HAP-1 (cell line): ENCODE measurements at regions not wholly inside any gene's neighbourhood (a gene's known extent, or its start where the extent isn't known, plus 50 kb on each side); places are given as distances from the start of the nearest gene placed in this dataset.

Experiments
- DNase-seq, 2 experiments: peaks; one replicate each; pipeline ENCODE4 v3.0.0-alpha.2; 2016 to 2020; ENCODE audit warnings: low spot score in 2 of 2
- H3K27me3 ChIP-seq: fragments of 250-450 bp; sonication (Bioruptor Pico); 2 replicates; pipeline ENCODE4 v1.5.1; 2020; ENCODE audit warnings: low read depth, mild to moderate bottlenecking, moderate library complexity
- H3K36me3 ChIP-seq: fragments of 250-450 bp; sonication (Bioruptor Pico); replicated peaks from 2 replicates; pipeline ENCODE4 v1.5.1; 2020; ENCODE audit warnings: mild to moderate bottlenecking
- H3K4me1 ChIP-seq: fragments of 250-450 bp; sonication (Bioruptor Pico); 2 replicates; pipeline ENCODE4 v1.5.1; 2020; ENCODE audit warnings: mild to moderate bottlenecking
- H3K4me3 ChIP-seq: fragments of 250-450 bp; sonication (Bioruptor Pico); 2 replicates; pipeline ENCODE4 v1.5.1; 2020; ENCODE audit warnings: mild to moderate bottlenecking, moderate library complexity
- H3K9me3 ChIP-seq: fragments of 250-450 bp; sonication (Bioruptor Pico); 2 replicates; pipeline ENCODE4 v1.5.1; 2020; ENCODE audit warnings: mild to moderate bottlenecking, moderate library complexity
- in situ Hi-C: fragments of 300-500 bp; cut with MboI; formaldehyde crosslinking; loops from 3 replicates; pipeline ENCODE4 v1.14.3; 2020; ENCODE audit warnings: low sequenced_read_pairs, inconsistent platforms, mixed read lengths

DNA sequence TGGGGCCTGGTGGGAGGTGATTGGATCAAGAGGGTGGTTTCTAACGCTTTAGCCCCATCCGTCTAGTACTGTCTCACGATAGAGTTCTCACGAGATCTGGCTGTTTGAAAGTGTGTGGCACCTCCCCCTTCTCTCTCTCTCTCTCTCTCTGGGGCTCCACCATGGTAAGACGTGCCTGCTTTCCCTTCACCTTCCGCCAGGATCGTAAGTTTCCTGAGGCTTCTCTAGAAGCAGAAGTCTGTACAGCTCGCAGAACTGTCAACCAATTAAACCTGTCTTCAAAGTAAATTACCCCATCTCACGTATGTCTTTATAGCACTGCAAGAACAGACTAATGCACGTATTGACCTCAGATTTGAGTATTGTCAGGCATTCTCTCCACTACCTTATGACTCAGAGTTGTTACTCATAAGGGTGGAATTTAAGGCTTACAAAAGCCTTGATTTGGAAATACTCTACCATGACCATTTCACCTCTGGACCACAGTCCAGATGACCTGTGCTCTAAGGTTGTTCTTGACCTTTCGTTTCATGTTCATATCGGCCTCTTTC is 99.5 kb upstream of the AGAP1 start:
- Histone ChIP-seq H3K27me3 (no peaks in the 10 kb centered on the region), H3K4me3 (no peak overlapping the region), H3K4me1 (no peaks in the 10 kb centered on the region), H3K9me3 (no peaks in the 10 kb centered on the region; the same call in 1 of the 2 replicates), H3K36me3 (no peaks in the 10 kb centered on the region)
- in situ Hi-C loops: no loop called here
- DNase-seq: no peak

DNA sequence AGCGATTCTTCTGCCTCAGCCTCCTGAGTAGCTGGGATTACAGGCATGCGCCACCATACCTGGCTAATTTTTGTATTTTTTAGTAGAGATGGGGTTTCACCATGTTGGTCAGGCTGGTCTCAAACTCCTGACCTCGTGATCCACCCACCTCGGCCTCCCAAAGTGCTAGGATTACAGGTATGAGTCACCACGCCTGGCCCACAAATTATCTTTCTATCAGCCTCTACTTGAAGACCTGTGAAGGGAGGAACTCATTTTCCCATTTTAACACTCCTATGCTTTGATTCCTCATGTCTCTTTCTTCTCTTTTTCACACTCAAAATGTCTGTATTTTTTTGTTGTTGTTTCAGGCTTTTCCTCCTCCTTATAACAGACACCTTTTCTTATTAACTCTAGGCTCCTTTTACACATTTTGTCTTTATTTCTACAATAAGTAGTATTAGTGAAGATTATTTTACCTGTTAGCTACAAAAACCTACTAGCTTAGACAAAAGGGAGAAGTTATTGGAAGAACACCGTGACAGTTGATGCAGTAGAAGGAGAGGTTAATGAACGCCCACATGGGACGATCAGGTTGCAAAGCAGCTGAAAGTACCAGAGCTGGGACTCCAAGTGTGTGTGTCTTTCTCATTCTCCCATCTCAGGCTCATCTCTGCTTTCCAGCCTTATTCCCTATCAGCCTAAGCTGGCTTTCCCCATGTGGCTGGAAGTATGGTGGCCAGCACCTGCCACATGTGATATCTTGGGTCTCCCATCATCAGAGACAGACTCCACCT is 97.6 kb upstream of the AGAP1 start:
- no peaks in the 10 kb centered on the region for H3K36me3 ChIP-seq
- no peak for DNase-seq
- in situ Hi-C loops: no loop called here
- no peaks in the 10 kb centered on the region for H3K27me3 ChIP-seq
- no peak overlapping the region for H3K4me3 ChIP-seq
- no peaks in the 10 kb centered on the region for H3K4me1 ChIP-seq
- H3K9me3 ChIP-seq: no peaks in the 10 kb centered on the region; the same call in 1 of the 2 replicates

DNA sequence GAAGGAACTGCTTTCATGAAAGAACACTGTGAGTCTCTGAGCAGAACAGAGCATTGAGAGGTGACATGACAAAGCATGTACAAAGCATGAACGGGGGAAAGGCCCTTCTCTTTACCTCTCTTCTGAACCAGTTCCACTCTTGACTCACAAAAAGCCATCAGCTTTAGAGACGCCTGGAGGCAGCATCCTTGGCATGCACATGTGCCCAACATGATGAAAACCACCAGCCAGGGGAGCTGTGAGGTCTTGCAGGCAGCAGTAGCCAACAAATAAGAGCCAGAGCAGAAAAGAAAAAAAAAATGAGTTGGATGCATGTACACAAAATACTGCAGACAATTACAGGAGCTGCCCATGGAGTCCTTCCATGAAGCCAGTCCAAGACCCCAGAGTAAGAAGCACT is 95.5 kb upstream of the AGAP1 start:
- H3K36me3 ChIP-seq: no peaks in the 10 kb centered on the region
- in situ Hi-C loops: no loop called here
- H3K4me3 ChIP-seq: no peak overlapping the region
- H3K4me1 ChIP-seq: no peaks in the 10 kb centered on the region
- no peak for DNase-seq
- no peaks in the 10 kb centered on the region for H3K27me3 ChIP-seq
- no peaks in the 10 kb centered on the region for H3K9me3 ChIP-seq

DNA sequence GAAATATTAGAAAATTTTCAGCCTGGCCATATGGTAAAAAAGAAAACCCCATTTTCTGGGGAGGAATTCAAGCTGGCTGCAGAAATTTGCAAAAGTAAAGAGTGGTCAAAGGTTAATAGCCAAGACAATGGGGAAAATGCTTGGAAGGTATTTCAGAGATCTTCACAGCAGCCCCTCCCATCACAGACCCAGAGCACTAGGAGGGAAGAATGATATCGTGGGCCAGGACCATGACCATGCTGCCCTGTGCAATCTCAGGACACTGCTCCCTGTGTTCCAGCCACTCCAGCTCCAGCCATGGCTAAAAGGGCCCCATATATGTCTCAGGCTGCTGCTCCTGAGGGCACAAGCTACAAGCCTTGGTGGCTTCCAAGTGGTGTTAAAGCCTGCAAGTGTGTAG is 93.9 kb upstream of the AGAP1 start:
- H3K36me3 ChIP-seq: no peaks in the 10 kb centered on the region
- no peaks in the 10 kb centered on the region for H3K4me1 ChIP-seq
- no peaks in the 10 kb centered on the region for H3K27me3 ChIP-seq
- no peak for DNase-seq
- no peak overlapping the region for H3K4me3 ChIP-seq
- in situ Hi-C loops: no loop called here
- no peaks in the 10 kb centered on the region for H3K9me3 ChIP-seq

DNA sequence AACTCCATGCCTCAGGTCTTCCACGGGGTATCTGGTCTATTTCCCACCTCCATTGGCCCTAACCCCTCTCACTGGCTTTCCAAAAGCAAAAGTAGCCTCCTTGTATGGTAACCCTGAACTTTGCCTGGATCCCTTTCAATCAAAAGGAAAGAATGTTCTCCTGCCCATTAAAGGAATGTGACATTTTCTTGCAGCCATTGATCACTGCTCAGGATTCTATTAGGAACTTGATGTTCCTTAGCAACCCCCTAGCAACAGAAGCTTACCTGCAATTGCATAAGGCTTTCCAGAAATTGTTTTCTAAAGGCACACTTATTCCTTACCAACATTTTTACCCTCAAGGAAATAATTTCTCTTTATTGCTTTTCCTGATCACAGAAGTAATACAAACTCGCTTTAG is 91.4 kb upstream of the AGAP1 start:
- Histone ChIP-seq H3K9me3 (no peaks in the 10 kb centered on the region), H3K4me3 (no peak overlapping the region), H3K36me3 (no peaks in the 10 kb centered on the region), H3K27me3 (no peaks in the 10 kb centered on the region), H3K4me1 (no peaks in the 10 kb centered on the region)
- in situ Hi-C loops: no loop called here
- no peak for DNase-seq

DNA sequence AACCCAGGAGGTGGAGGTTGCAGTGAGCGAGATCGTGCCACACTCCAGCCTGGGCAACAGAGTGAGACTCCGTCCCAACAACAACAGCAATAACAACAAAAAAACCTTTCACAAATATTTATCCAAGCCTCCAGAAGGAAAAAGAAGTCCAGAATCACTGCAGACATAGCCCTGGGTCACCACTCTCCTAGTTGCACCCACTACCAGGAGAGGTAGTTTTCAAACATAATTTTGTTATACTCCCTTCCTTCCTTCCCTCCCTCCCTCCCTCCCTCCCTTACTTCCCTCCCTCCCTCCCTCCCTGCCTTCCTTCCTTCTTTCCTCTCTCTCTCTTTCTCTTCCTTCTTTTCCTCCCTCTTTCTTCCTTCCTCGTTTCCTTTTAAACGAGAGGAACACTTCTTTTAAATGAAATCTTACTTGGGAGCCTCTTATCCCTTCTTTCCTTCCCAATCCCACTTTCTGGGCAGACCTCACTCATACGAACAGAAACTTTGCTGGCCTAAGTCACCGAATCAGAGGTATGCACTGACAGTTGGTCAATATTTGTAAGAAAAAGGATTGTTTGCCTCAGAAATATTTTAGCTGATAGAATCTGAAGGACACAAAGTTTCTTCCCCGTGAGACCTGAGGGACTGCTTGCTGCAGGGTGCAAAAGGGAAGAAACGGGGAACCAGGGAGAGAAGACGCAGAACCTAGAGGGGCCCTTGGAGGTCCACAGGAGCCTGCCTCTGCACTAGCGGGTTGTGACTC is 88.1 kb upstream of the AGAP1 start:
- no peaks in the 10 kb centered on the region for H3K27me3 ChIP-seq
- DNase-seq: no peak
- no peaks in the 10 kb centered on the region for H3K4me1 ChIP-seq
- H3K36me3 ChIP-seq: no peaks in the 10 kb centered on the region
- H3K4me3 ChIP-seq: no peak overlapping the region
- H3K9me3 ChIP-seq: no peaks in the 10 kb centered on the region
- in situ Hi-C loops: no loop called here

DNA sequence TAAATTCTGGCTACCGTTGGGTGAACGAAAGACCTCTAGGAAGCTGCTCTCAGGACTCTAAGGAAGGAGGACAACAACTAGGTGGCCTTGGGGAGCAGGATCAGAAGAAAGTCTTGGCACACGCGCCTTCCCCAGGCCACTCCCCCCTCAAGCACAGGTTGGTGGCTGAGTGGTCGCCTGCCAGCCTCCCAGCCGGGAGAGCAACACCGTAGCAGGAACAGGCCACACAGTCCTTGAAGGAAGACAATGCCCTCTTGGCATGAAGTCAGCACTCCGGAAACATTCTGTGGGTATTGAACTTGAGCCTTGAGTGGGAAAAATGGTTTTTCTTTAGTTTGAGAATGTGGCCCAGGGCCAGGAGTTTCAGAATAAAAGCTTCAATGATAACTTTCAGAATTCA is 87.4 kb upstream of the AGAP1 start:
- Histone ChIP-seq H3K27me3 (no peaks in the 10 kb centered on the region), H3K36me3 (no peaks in the 10 kb centered on the region), H3K9me3 (no peaks in the 10 kb centered on the region), H3K4me1 (no peaks in the 10 kb centered on the region), H3K4me3 (no peak overlapping the region)
- no peak for DNase-seq
- in situ Hi-C loops: no loop called here

DNA sequence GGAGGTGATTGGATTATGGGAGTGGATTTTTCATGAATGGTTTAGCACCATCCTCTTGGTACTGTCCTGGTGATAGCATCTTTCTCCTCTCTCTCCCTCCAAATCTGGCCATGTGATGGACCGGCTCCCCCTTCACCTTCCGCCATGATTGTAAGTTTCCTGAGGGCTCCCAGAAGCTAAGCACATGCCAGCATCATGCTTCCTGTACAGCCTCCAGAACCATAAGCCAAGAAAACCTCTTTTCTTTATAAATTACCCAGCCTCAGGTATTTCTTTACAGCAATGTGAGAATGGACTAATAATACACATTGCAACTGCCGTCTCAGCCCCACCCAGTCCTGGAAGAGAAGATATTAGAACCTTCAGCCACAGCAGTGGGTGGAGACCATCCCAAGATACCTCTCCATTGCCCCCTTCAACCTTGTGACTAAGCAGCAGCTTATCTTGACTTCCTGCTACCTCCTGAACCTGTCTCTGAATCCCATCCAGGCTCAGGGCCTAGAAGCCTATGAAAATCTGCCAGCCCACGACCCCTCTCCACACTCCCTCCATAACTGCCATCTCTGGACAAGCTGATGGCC is 81.8 kb upstream of the AGAP1 start:
- no peaks in the 10 kb centered on the region for H3K9me3 ChIP-seq
- H3K27me3 ChIP-seq: no peaks in the 10 kb centered on the region
- DNase-seq: no peak
- no peak overlapping the region for H3K4me3 ChIP-seq
- in situ Hi-C loops: no loop called here
- no peaks in the 10 kb centered on the region for H3K36me3 ChIP-seq
- no peaks in the 10 kb centered on the region; the same call in 1 of the 2 replicates for H3K4me1 ChIP-seq

DNA sequence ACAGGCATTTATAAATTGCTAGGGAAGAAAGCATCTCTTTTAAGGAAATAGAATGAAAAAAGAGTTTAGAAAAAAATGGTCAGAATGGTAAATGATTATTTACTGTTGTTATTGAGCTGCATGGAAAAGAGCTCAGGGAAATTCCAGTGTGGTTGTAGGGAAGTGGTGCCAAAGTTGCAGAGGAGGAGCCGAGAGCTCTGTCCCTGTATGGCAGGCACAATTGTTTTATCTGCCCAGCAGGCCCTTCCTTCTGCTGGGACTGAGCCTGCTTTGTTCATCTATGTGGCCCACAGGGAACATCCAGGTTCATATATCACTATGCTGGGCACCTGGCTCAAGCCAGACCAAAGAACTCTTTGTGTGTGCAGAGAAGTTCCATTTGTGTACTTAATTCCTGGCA is 80.8 kb upstream of the AGAP1 start:
- in situ Hi-C loops: no loop called here
- Histone ChIP-seq H3K27me3 (peaks cover 1% of the 10 kb centered on the region; the same call in 1 of the 2 replicates), H3K36me3 (no peaks in the 10 kb centered on the region), H3K9me3 (no peaks in the 10 kb centered on the region), H3K4me3 (no peak overlapping the region), H3K4me1 (no peaks in the 10 kb centered on the region; the same call in 1 of the 2 replicates)
- DNase-seq: no peak

DNA sequence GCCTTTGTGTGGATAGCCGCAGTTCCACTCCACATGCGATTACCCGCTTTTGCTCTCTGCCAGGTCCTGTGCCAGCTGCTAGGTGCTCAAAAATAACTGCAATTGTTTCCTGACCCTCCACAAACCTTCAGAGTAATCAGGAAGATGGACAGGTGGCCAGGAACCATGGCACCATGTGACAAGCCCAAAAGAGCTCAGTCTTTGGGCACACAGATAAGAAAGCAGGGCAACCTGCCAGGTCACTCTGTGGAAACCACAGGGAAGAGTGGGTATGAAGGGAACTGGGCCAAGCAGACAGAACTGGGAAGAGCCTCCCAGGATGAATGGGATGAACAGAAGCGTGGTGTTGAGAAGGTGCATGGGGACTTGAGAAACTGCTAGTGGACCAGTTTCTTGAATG is 79.4 kb upstream of the AGAP1 start:
- Histone ChIP-seq H3K4me1 (no peaks in the 10 kb centered on the region; the same call in 1 of the 2 replicates), H3K9me3 (no peaks in the 10 kb centered on the region), H3K27me3 (peaks cover 3% of the 10 kb centered on the region; the same call in 1 of the 2 replicates), H3K36me3 (no peaks in the 10 kb centered on the region), H3K4me3 (no peak overlapping the region)
- in situ Hi-C loops: no loop called here
- DNase-seq: no peak

DNA sequence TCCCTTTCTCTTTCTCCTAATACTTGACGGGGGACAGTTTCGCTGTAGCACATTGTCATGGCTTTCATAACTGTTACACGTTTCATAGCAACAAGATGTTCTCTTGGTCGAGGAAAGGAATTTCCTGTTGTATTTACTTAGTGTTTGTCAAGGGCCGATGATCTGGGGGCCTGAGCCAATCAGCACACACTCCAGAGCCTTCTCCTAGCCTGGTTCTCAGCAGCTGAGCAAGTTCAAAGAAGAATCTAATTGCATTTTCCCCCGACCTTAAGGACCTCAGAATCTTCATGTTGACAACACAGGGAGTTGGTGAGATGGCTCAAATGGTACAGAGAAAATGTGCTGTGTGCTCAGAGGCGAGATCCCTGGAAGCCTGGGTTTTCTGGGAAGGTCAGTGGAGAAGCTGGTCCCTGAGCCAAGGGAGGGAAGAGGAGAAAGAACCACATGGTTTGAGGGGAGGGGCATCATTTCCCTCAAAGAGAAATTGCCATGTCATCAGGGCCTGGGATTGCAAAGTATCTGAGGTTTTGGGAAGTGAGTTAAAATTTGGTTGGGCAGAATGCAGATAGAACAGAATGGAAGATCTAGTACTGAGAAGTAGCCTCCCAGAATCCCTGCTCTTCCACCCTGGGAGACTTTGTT is 76.9 kb upstream of the AGAP1 start:
- DNase-seq: no peak

DNA sequence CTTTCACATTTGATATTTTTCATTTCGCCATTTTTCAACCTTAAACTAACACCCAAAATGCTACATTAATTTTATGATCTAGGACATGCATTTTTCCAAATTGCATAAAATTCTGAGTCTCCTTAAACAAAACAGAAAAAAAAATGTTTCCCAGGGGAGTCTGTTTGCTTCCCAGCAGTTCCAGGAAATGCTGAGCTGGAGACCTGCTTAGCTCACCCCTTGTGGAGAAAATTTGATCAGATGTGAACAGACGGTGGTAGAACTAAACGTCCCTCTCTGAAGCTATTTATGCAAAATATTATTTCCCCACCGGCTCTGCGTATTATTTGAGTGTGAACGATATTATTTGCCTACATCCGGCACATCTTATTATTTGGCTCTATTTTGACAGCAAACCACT is 74.9 kb upstream of the AGAP1 start:
- peaks cover 3% of the 10 kb centered on the region; the same call in 1 of the 2 replicates for H3K27me3 ChIP-seq
- H3K9me3 ChIP-seq: no peaks in the 10 kb centered on the region
- in situ Hi-C loops: no loop called here
- no peak overlapping the region for H3K4me3 ChIP-seq
- no peaks in the 10 kb centered on the region for H3K36me3 ChIP-seq
- no peaks in the 10 kb centered on the region; the same call in 1 of the 2 replicates for H3K4me1 ChIP-seq
- DNase-seq: no peak

More for the DNA sequence above, 76.9 kb upstream of the AGAP1 start:
- H3K9me3 ChIP-seq: no peaks in the 10 kb centered on the region
- in situ Hi-C loops: no loop called here
- no peaks in the 10 kb centered on the region; the same call in 1 of the 2 replicates for H3K4me1 ChIP-seq
- H3K4me3 ChIP-seq: no peak overlapping the region
- peaks cover 3% of the 10 kb centered on the region; the same call in 1 of the 2 replicates for H3K27me3 ChIP-seq
- no peaks in the 10 kb centered on the region for H3K36me3 ChIP-seq

DNA sequence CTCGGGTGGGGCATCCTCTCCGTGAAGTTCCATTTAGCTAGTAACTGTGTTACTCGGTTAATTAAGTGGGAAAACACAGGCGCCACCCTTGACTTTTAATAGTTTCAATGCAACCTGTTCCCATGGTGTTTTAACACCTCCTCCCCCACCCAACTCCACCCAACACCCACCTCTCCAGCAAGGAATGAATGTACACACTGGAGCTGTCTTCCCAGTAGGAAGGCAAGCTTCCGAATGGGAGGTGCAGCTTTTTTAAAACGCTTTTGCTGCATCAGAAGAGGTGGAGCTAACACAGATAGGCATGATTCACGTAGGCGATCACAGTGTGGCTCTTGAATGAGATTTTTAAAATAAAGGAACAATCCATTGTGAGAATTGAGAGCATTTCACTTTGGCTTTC is 73.8 kb upstream of the AGAP1 start:
- DNase-seq: no peak
- no peaks in the 10 kb centered on the region for H3K9me3 ChIP-seq
- in situ Hi-C loops: no loop called here

More for the DNA sequence above, 73.8 kb upstream of the AGAP1 start:
- Histone ChIP-seq H3K27me3 (peaks cover 3% of the 10 kb centered on the region; the same call in 1 of the 2 replicates), H3K4me1 (no peaks in the 10 kb centered on the region; the same call in 1 of the 2 replicates), H3K4me3 (no peak overlapping the region), H3K36me3 (no peaks in the 10 kb centered on the region)
